Gastrocnemius medialis (tissue), 4 donors: ENCODE measurements at regions not wholly inside any gene's neighbourhood (a gene's known extent, or its start where the extent isn't known, plus 50 kb on each side); places are given as distances from the start of the nearest gene placed in this dataset.

Experiments
- ATAC-seq, 2 donors: fragments of 150-250 bp; one replicate each; pipeline ENCODE4 v1.9.1; 2016
- DNase-seq, 2 donors: peaks; one replicate each; pipeline ENCODE4 v3.0.0-alpha.2; 2019
- H3K27ac ChIP-seq, 4 donors: fragments of 200-600 bp; sonication (generic); 1 replicate in 1 of 4; 2 replicates in 3 of 4; pipeline ENCODE4 v1.5.1; 2016 to 2018; ENCODE audit warnings: mild to moderate bottlenecking in 2 of 4, moderate library complexity in 1 of 4
- H3K27me3 ChIP-seq, 3 donors: fragments of 200-600 bp; sonication (generic) in 2 of 3; 1 replicate in 1 of 3; 2 replicates in 2 of 3; pipeline versions ENCODE4 v1.5.1 to v1.6.0; 2016 to 2019; ENCODE audit warnings: mild to moderate bottlenecking in 1 of 3, moderate library complexity in 1 of 3
- H3K36me3 ChIP-seq, 2 donors: fragments of 200-600 bp; sonication (generic) in 1 of 2; one replicate each; pipeline ENCODE4 v1.5.1; 2017 to 2018
- H3K4me1 ChIP-seq, 2 donors: fragments of 200-600 bp; sonication (generic) in 1 of 2; one replicate each; pipeline ENCODE4 v1.5.1; 2016 to 2017; ENCODE audit warnings: mild to moderate bottlenecking in 2 of 2
- H3K4me3 ChIP-seq, 4 donors: fragments of 200-600 bp; sonication (generic) in 3 of 4; 1 replicate in 1 of 4; 2 replicates in 3 of 4; pipeline ENCODE4 v1.5.1; 2016 to 2019; ENCODE audit warnings: mild to moderate bottlenecking in 2 of 4
- H3K9me3 ChIP-seq, 3 donors: fragments of 200-600 bp; sonication (generic) in 2 of 3; 1 replicate in 1 of 3; 2 replicates in 2 of 3; pipeline ENCODE4 v1.5.1; 2016 to 2019
- CTCF ChIP-seq, 5 experiments: fragments of 450-650 bp in 3 of 5; fragments of 200-600 bp in 2 of 5; sonication (generic) in 2 of 5; IDR thresholded peaks in 4 of 5; conservative IDR thresholded peaks in 1 of 5; 1 replicate in 4 of 5; 2 replicates in 1 of 5; pipeline ENCODE4 v1.5.1; 2016 to 2019; ENCODE audit warnings: antibody characterized with exemption in 5 of 5, mild to moderate bottlenecking in 3 of 5, moderate library complexity in 3 of 5
- POLR2A ChIP-seq, 2 donors: fragments of 450-650 bp; IDR thresholded peaks; one replicate each; pipeline ENCODE4 v1.6.1; 2017; ENCODE audit warnings: antibody characterized with exemption in 2 of 2, mild to moderate bottlenecking in 2 of 2, moderate library complexity in 2 of 2
- in situ Hi-C, 4 donors: fragments of 200-750 bp; cut with MboI; loops; one replicate each; pipeline versions ENCODE4 v1.15.0 to v1.8.0; 2017; ENCODE audit warnings: low sequenced_read_pairs in 4 of 4
- intact Hi-C: fragments of 100-400 bp; cut with DNase I; formaldehyde crosslinking; loops from one replicate; pipeline ENCODE4 v1.15.1; 2023; ENCODE audit warnings: low total_unique reads

GRCh38 chr4:137722910-137723309 lies 190.6 kb upstream of the PCDH18 start:
- in situ Hi-C loops: no loop called here
- Histone ChIP-seq H3K9me3 (no peaks in the 10 kb centered on the region), H3K27ac (no peak overlapping the region), H3K4me1 (no peaks in the 10 kb centered on the region), H3K4me3 (no peak overlapping the region), H3K36me3 (no peaks in the 10 kb centered on the region), H3K27me3 (no peaks in the 10 kb centered on the region)
- intact Hi-C loops: no loop called here
- DNase-seq (no peak), ATAC-seq (no peak)
- TF ChIP-seq CTCF (IDR thresholded peaks at IDR 0.05 in 4 of 5, conservative IDR thresholded peaks at IDR 0.05 in 1 of 5): no peak
- TF ChIP-seq POLR2A (IDR thresholded peaks at IDR 0.05): no peak

GRCh38 chr4:137711502-137711901 lies 179.2 kb upstream of the PCDH18 start:
- in situ Hi-C loops: no loop called here
- Histone ChIP-seq H3K4me1 (no peaks in the 10 kb centered on the region), H3K36me3 (no peaks in the 10 kb centered on the region), H3K9me3 (no peaks in the 10 kb centered on the region), H3K27ac (no peak overlapping the region), H3K4me3 (no peak overlapping the region), H3K27me3 (no peaks in the 10 kb centered on the region)
- ATAC-seq (no peak), DNase-seq (no peak)
- TF ChIP-seq CTCF (IDR thresholded peaks at IDR 0.05 in 4 of 5, conservative IDR thresholded peaks at IDR 0.05 in 1 of 5): no peak
- TF ChIP-seq POLR2A (IDR thresholded peaks at IDR 0.05): no peak
- intact Hi-C loops: no loop called here

- intact Hi-C loops (no loop called here), in situ Hi-C loops (no loop called here)
- Histone ChIP-seq H3K9me3 (no peaks in the 10 kb centered on the region), H3K4me1 (peaks cover 0 to 3% of the 10 kb centered on the region in 2 donors), H3K27me3 (no peaks in the 10 kb centered on the region), H3K27ac (no peak overlapping the region), H3K36me3 (no peaks in the 10 kb centered on the region), H3K4me3 (no peak overlapping the region)
- no peak for TF ChIP-seq CTCF (IDR thresholded peaks at IDR 0.05 in 4 of 5, conservative IDR thresholded peaks at IDR 0.05 in 1 of 5)
- TF ChIP-seq POLR2A (IDR thresholded peaks at IDR 0.05): no peak
- DNase-seq (no peak), ATAC-seq (no peak)
Observed at GRCh38 chr4:137707626-137708025, 175.3 kb upstream of the PCDH18 start.

GRCh38 chr4:137707102-137707620 lies 174.9 kb upstream of the PCDH18 start:
- intact Hi-C loops: no loop called here
- no peak for TF ChIP-seq POLR2A (IDR thresholded peaks at IDR 0.05)
- no peak for TF ChIP-seq CTCF (IDR thresholded peaks at IDR 0.05 in 4 of 5, conservative IDR thresholded peaks at IDR 0.05 in 1 of 5)
- Histone ChIP-seq H3K36me3 (no peaks in the 10 kb centered on the region), H3K4me1 (peaks cover 0 to 3% of the 10 kb centered on the region in 2 donors), H3K4me3 (no peak overlapping the region), H3K27me3 (no peaks in the 10 kb centered on the region), H3K9me3 (no peaks in the 10 kb centered on the region), H3K27ac (no peak overlapping the region)
- DNase-seq: no peak
- in situ Hi-C loops: no loop called here
- ATAC-seq: no peak

GRCh38 chr4:137705171-137705783 lies 173.0 kb upstream of the PCDH18 start:
- in situ Hi-C loops (no loop called here), intact Hi-C loops (no loop called here)
- peak overlapping the region in 3 of 4 donors; percentile 2 to 48 (median 33) for H3K27ac ChIP-seq
- no peaks in the 10 kb centered on the region for H3K9me3 ChIP-seq
- no peaks in the 10 kb centered on the region for H3K36me3 ChIP-seq
- no peak for TF ChIP-seq POLR2A (IDR thresholded peaks at IDR 0.05)
- TF ChIP-seq CTCF (IDR thresholded peaks at IDR 0.05 in 4 of 5, conservative IDR thresholded peaks at IDR 0.05 in 1 of 5): no peak
- ATAC-seq (peak; percentile 63 to 80), DNase-seq (no peak)
- H3K27me3 ChIP-seq: no peaks in the 10 kb centered on the region
- peaks cover 0 to 3% of the 10 kb centered on the region in 2 donors for H3K4me1 ChIP-seq
- H3K4me3 ChIP-seq: no peak overlapping the region
